ENCODE measurements at regions not wholly inside any gene's neighbourhood (a gene's known extent, or its start where the extent isn't known, plus 50 kb on each side); places are given as distances from the start of the nearest gene placed in this dataset.

GRCh38 chr3:193897731-193898180, 238.2 kb upstream of the HES1 start:
- H3K4me1 Mint-ChIP-seq: peaks cover 79% of the 10 kb centered on the region
- peak overlapping the region; percentile 71 for H3K4me3 Mint-ChIP-seq
- no peak overlapping the region for H3K27ac Mint-ChIP-seq (ENCODE audit: unreplicated experiment)

GRCh38 chr3:193899001-193899400, 236.9 kb upstream of the HES1 start:
- no peak overlapping the region for H3K4me3 Mint-ChIP-seq
- TF ChIP-seq, protein P1, sequence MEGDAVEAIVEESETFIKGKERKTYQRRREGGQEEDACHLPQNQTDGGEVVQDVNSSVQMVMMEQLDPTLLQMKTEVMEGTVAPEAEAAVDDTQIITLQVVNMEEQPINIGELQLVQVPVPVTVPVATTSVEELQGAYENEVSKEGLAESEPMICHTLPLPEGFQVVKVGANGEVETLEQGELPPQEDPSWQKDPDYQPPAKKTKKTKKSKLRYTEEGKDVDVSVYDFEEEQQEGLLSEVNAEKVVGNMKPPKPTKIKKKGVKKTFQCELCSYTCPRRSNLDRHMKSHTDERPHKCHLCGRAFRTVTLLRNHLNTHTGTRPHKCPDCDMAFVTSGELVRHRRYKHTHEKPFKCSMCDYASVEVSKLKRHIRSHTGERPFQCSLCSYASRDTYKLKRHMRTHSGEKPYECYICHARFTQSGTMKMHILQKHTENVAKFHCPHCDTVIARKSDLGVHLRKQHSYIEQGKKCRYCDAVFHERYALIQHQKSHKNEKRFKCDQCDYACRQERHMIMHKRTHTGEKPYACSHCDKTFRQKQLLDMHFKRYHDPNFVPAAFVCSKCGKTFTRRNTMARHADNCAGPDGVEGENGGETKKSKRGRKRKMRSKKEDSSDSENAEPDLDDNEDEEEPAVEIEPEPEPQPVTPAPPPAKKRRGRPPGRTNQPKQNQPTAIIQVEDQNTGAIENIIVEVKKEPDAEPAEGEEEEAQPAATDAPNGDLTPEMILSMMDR (conservative IDR thresholded peaks at IDR 0.05): no peak
- H3K27ac Mint-ChIP-seq (ENCODE audit: unreplicated experiment): no peak overlapping the region
- no peaks in the 10 kb centered on the region for H3K36me3 Mint-ChIP-seq (ENCODE audit: low read depth)
- DNase-seq (ENCODE audit: low read depth, low spot score): no peak
- H3K27me3 Mint-ChIP-seq (ENCODE audit: low read depth): peaks cover 43% of the 10 kb centered on the region
- peaks cover 86% of the 10 kb centered on the region for H3K4me1 Mint-ChIP-seq
- peaks cover 5% of the 10 kb centered on the region for H3K9me3 Mint-ChIP-seq

More at GRCh38 chr3:193897731-193898180, 238.2 kb upstream of the HES1 start:
- peak; percentile 39 for DNase-seq (ENCODE audit: low read depth, low spot score)
- Mint-ChIP-seq H3K36me3 (ENCODE audit: low read depth) (no peaks in the 10 kb centered on the region), H3K27me3 (ENCODE audit: low read depth) (peaks cover 33% of the 10 kb centered on the region), H3K9me3 (peaks cover 5% of the 10 kb centered on the region)
- TF ChIP-seq, protein P1 (conservative IDR thresholded peaks at IDR 0.05): no peak

GRCh38 chr3:193901007-193901406, 234.9 kb upstream of the HES1 start:
- H3K27ac Mint-ChIP-seq (ENCODE audit: unreplicated experiment): no peak overlapping the region
- TF ChIP-seq, protein P1 (conservative IDR thresholded peaks at IDR 0.05): no peak
- no peak for DNase-seq (ENCODE audit: low read depth, low spot score)
- H3K9me3 Mint-ChIP-seq: peaks cover 5% of the 10 kb centered on the region
- peaks cover 52% of the 10 kb centered on the region for H3K27me3 Mint-ChIP-seq (ENCODE audit: low read depth)
- H3K36me3 Mint-ChIP-seq (ENCODE audit: low read depth): no peaks in the 10 kb centered on the region
- H3K4me3 Mint-ChIP-seq: no peak overlapping the region
- H3K4me1 Mint-ChIP-seq: peaks cover 80% of the 10 kb centered on the region

GRCh38 chr3:193902607-193903511, 233.1 kb upstream of the HES1 start:
- Mint-ChIP-seq H3K27ac (ENCODE audit: unreplicated experiment) (no peak overlapping the region), H3K4me3 (peak overlapping the region; percentile 42)
- TF ChIP-seq, protein P1 (conservative IDR thresholded peaks at IDR 0.05): no peak

DNA sequence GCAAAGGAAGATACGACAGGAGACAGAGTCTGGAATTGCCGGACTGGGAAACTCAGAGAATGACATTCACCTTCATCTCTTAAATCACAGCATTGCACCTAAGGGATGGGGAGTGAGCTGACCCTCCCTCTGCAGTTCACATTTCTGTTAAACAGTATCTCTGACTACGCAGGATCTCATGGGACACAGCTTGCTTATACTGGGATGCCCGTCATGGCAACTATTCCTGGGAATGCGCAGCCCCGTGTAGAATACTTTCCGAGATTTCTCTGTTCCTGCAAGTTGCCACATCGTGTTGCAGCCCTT, 232.5 kb upstream of the HES1 start:
- peaks cover 2% of the 10 kb centered on the region for H3K36me3 Mint-ChIP-seq (ENCODE audit: low read depth)
- H3K4me1 Mint-ChIP-seq: peaks cover 63% of the 10 kb centered on the region
- DNase-seq (ENCODE audit: low read depth, low spot score): no peak
- peaks cover 43% of the 10 kb centered on the region for H3K27me3 Mint-ChIP-seq (ENCODE audit: low read depth)
- no peak overlapping the region for H3K4me3 Mint-ChIP-seq
- no peak overlapping the region for H3K27ac Mint-ChIP-seq (ENCODE audit: unreplicated experiment)
- H3K9me3 Mint-ChIP-seq: peaks cover 13% of the 10 kb centered on the region
- TF ChIP-seq, protein P1 (conservative IDR thresholded peaks at IDR 0.05): no peak

More at GRCh38 chr3:193902607-193903511, 233.1 kb upstream of the HES1 start:
- Mint-ChIP-seq H3K36me3 (ENCODE audit: low read depth) (no peaks in the 10 kb centered on the region), H3K4me1 (peaks cover 67% of the 10 kb centered on the region), H3K27me3 (ENCODE audit: low read depth) (peaks cover 42% of the 10 kb centered on the region), H3K9me3 (peaks cover 8% of the 10 kb centered on the region)
- no peak for DNase-seq (ENCODE audit: low read depth, low spot score)

Measured in neural crest cell (in vitro differentiated cells).